Neural progenitor cell (in vitro differentiated cells): ENCODE measurements at regions not wholly inside any gene's neighbourhood (a gene's known extent, or its start where the extent isn't known, plus 50 kb on each side); places are given as distances from the start of the nearest gene placed in this dataset.

Source experiments
- DNase-seq: peaks from one replicate; pipeline ENCODE4 v3.0.0-alpha.2; 2016; ENCODE audit warnings: low spot score
- H2AFZ ChIP-seq: fragments of 200-600 bp; sonication (generic); replicated peaks from 2 replicates; pipeline ENCODE4 v1.6.1; 2016; ENCODE audit warnings: antibody characterized with exemption
- H3F3A ChIP-seq: fragments of 200-600 bp; sonication (generic); 2 replicates; pipeline ENCODE4 v1.6.1; 2016; ENCODE audit warnings: antibody characterized with exemption, low read depth
- H3K27ac ChIP-seq: fragments of 200-600 bp; sonication (generic); 2 replicates; pipeline ENCODE4 v1.5.1; 2016; ENCODE audit warnings: mild to moderate bottlenecking
- H3K27me3 ChIP-seq: fragments of 200-600 bp; sonication (generic); 2 replicates; pipeline ENCODE4 v1.6.1; 2016; ENCODE audit warnings: mild to moderate bottlenecking, moderate library complexity
- H3K36me3 ChIP-seq: fragments of 200-600 bp; sonication (generic); 2 replicates; pipeline ENCODE4 v1.5.1; 2016
- H3K4me1 ChIP-seq: fragments of 200-600 bp; sonication (generic); 2 replicates; pipeline ENCODE4 v1.6.1; 2016; ENCODE audit warnings: mixed run types
- H3K4me2 ChIP-seq: fragments of 200-600 bp; sonication (generic); 2 replicates; pipeline ENCODE4 v1.6.1; 2016
- H3K4me3 ChIP-seq: fragments of 200-600 bp; sonication (generic); 2 replicates; pipeline ENCODE4 v1.5.1; 2016
- H3K79me2 ChIP-seq: fragments of 200-600 bp; sonication (generic); 2 replicates; pipeline ENCODE4 v1.6.1; 2016; ENCODE audit warnings: low read depth
- H3K9ac ChIP-seq: fragments of 200-600 bp; sonication (generic); 2 replicates; pipeline ENCODE4 v1.6.1; 2016
- H3K9me3 ChIP-seq: fragments of 200-600 bp; sonication (generic); 2 replicates; pipeline ENCODE4 v1.5.1; 2016; ENCODE audit warnings: low read depth
- H4K20me1 ChIP-seq: fragments of 200-600 bp; sonication (generic); 2 replicates; pipeline ENCODE4 v1.6.1; 2016; ENCODE audit warnings: low read depth
- H3K27ac Mint-ChIP-seq: 3 replicates; pipeline ENCODE4 v1.8.0; 2021; ENCODE audit warnings: mixed read lengths
- H3K27me3 Mint-ChIP-seq: 2 replicates; pipeline ENCODE4 v1.8.0; 2022; ENCODE audit warnings: low read depth, mild to moderate bottlenecking, inconsistent platforms, moderate library complexity, mixed read lengths; ENCODE audit not compliant: insufficient read depth
- H3K36me3 Mint-ChIP-seq: 3 replicates; pipeline ENCODE4 v1.8.0; 2021; ENCODE audit warnings: mixed read lengths
- H3K4me1 Mint-ChIP-seq: 3 replicates; pipeline ENCODE4 v1.8.0; 2021; ENCODE audit warnings: mixed read lengths
- H3K4me3 Mint-ChIP-seq: 3 replicates; pipeline ENCODE4 v1.8.0; 2021; ENCODE audit warnings: mild to moderate bottlenecking, moderate library complexity, mixed read lengths
- H3K9me3 Mint-ChIP-seq: 3 replicates; pipeline ENCODE4 v1.8.0; 2020; ENCODE audit warnings: mixed read lengths
- CTCF ChIP-seq: fragments of 200-600 bp; sonication (generic); IDR thresholded peaks from 2 replicates; pipeline ENCODE4 v1.5.1; 2017; ENCODE audit warnings: antibody characterized with exemption, mild to moderate bottlenecking
- EZH2 ChIP-seq: fragments of 200-600 bp; sonication (generic); IDR thresholded peaks from 2 replicates; pipeline ENCODE4 v1.6.1; 2017; ENCODE audit warnings: antibody characterized with exemption, mild to moderate bottlenecking, moderate library complexity
- EZH2phosphoT487 ChIP-seq: fragments of 200-600 bp; sonication (generic); IDR thresholded peaks from 2 replicates; pipeline ENCODE4 v1.6.1; 2017; ENCODE audit warnings: antibody characterized with exemption

DNA sequence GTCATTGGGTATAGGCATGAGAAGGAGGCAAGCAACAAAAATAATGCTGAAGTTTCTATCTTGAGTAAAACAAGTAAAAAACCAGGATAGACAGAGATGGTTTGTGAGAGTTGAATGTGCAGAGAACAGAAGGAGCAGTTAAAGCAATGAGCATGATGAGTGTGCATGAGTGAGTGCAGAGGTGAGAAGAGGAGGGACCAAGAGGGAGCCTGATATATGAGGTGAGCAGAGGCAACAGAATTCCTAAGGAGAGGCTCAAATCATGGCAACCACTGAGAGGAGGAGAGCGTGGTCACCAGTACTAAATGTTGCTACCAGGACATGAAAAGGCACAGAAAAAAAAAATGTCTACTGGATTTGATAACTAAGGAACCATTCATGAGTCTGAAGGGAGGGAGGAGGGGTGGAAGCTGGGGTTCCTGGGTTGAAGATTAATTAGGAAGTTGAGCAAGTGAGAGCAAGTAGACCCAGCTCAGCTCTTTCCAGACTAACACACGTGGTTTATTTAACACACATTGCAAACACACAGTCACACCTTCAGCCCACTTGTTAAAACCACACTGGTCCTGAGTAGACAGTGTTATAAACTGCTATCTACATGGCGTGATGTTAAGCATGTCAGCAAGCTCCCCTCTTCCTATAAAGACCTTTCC lies 69.0 kb upstream of the IQCM start:
- H3K9ac ChIP-seq, result no peak overlapping the region
- H3K9me3 ChIP-seq, result no peaks in the 10 kb centered on the region
- no peak overlapping the region for H3K4me2 ChIP-seq
- no peaks in the 10 kb centered on the region for H3K27me3 ChIP-seq
- peaks cover 4% of the 10 kb centered on the region for H3K4me1 ChIP-seq
- H3K36me3 Mint-ChIP-seq, result no peaks in the 10 kb centered on the region
- no peak overlapping the region for H3K4me3 Mint-ChIP-seq
- no peak overlapping the region for H2AFZ ChIP-seq
- no peaks in the 10 kb centered on the region for H3K27me3 Mint-ChIP-seq
- H4K20me1 ChIP-seq, result no peaks in the 10 kb centered on the region
- H3K79me2 ChIP-seq, result no peaks in the 10 kb centered on the region
- H3K27ac ChIP-seq, result no peak overlapping the region
- no peaks in the 10 kb centered on the region for H3K9me3 Mint-ChIP-seq
- DNase-seq, result no peak
- H3F3A ChIP-seq, result no peaks in the 10 kb centered on the region
- no peak overlapping the region for H3K27ac Mint-ChIP-seq
- TF ChIP-seq CTCF (no peak), EZH2 (no peak)
- no peak overlapping the region for H3K4me3 ChIP-seq
- no peaks in the 10 kb centered on the region for H3K36me3 ChIP-seq
- H3K4me1 Mint-ChIP-seq, result no peaks in the 10 kb centered on the region

- Histone ChIP-seq H3F3A (no peaks in the 10 kb centered on the region), H3K4me3 (no peak overlapping the region), H2AFZ (no peak overlapping the region), H3K9me3 (no peaks in the 10 kb centered on the region), H3K27me3 (no peaks in the 10 kb centered on the region), H3K4me2 (no peak overlapping the region), H3K79me2 (no peaks in the 10 kb centered on the region), H3K27ac (no peak overlapping the region), H4K20me1 (no peaks in the 10 kb centered on the region), H3K36me3 (no peaks in the 10 kb centered on the region), H3K9ac (no peak overlapping the region), H3K4me1 (peaks cover 4% of the 10 kb centered on the region)
- Mint-ChIP-seq H3K27me3 (no peaks in the 10 kb centered on the region), H3K36me3 (no peaks in the 10 kb centered on the region), H3K9me3 (no peaks in the 10 kb centered on the region), H3K27ac (no peak overlapping the region), H3K4me3 (no peak overlapping the region), H3K4me1 (no peaks in the 10 kb centered on the region)
- no peak for DNase-seq
- no peak for TF ChIP-seq EZH2
- TF ChIP-seq CTCF, result no peak
- no peak for TF ChIP-seq EZH2phosphoT487
Measured at GRCh38 chr4:149885896-149886295, 70.3 kb upstream of the IQCM start.

DNA sequence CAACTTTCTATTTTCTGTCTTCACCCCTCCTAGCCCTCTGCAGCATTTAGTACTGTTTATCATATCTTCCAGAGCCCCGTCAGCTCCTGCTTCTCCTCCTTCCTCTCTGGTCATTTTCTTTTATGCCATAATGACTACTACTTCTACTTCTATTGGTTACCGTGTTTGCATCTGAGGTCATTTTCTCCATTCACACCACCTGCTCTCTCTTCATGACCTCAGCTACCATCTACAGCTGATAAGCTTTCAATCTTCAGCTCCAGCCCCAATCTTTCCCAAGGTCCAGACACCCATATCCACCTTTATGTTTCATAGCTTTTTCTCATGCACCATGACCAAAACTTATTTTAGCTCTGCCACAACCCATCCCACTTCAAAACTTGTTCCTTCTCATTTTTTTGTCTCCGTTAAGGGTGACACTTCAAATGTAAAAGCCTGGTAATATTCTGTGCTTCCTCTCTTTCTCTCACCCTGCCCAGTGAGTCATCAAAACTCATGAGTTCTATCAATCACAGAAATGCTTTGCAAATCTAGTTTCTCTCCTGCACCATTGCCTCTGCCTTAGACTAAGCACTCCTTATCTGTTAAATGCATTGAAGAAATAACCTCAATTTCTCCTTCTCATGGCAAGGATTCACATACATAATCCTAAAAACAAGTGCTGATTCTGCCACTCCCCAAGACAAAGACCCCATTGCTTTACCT lies 71.3 kb upstream of the IQCM start:
- Histone ChIP-seq H3K4me1 (peaks cover 3% of the 10 kb centered on the region), H3K9ac (no peak overlapping the region), H3K79me2 (no peaks in the 10 kb centered on the region), H3K4me2 (no peak overlapping the region), H3K27me3 (no peaks in the 10 kb centered on the region), H3F3A (no peaks in the 10 kb centered on the region), H3K4me3 (no peak overlapping the region), H3K27ac (no peak overlapping the region), H2AFZ (no peak overlapping the region), H3K36me3 (no peaks in the 10 kb centered on the region), H4K20me1 (no peaks in the 10 kb centered on the region), H3K9me3 (no peaks in the 10 kb centered on the region)
- Mint-ChIP-seq H3K36me3 (no peaks in the 10 kb centered on the region), H3K4me3 (no peak overlapping the region), H3K27me3 (no peaks in the 10 kb centered on the region), H3K4me1 (no peaks in the 10 kb centered on the region), H3K27ac (no peak overlapping the region), H3K9me3 (no peaks in the 10 kb centered on the region)
- DNase-seq, result no peak
- no peak for TF ChIP-seq EZH2phosphoT487

- no peak overlapping the region for H3K27ac Mint-ChIP-seq
- no peaks in the 10 kb centered on the region for H3K79me2 ChIP-seq
- no peaks in the 10 kb centered on the region for H3K36me3 ChIP-seq
- no peak overlapping the region for H3K4me3 Mint-ChIP-seq
- TF ChIP-seq EZH2 (no peak), CTCF (no peak), EZH2phosphoT487 (no peak)
- H3K9ac ChIP-seq, result no peak overlapping the region
- H3K27me3 ChIP-seq, result no peaks in the 10 kb centered on the region
- H3K4me2 ChIP-seq, result no peak overlapping the region
- no peaks in the 10 kb centered on the region for H3K9me3 Mint-ChIP-seq
- DNase-seq, result no peak
- H3K4me3 ChIP-seq, result no peak overlapping the region
- H3K4me1 Mint-ChIP-seq, result no peaks in the 10 kb centered on the region
- peaks cover under 1% of the 10 kb centered on the region for H3K27me3 Mint-ChIP-seq
- H3K36me3 Mint-ChIP-seq, result no peaks in the 10 kb centered on the region
- H3F3A ChIP-seq, result no peaks in the 10 kb centered on the region
- H3K9me3 ChIP-seq, result no peaks in the 10 kb centered on the region
- H2AFZ ChIP-seq, result no peak overlapping the region
- no peaks in the 10 kb centered on the region for H4K20me1 ChIP-seq
- H3K27ac ChIP-seq, result no peak overlapping the region
- H3K4me1 ChIP-seq, result no peaks in the 10 kb centered on the region
Measured at GRCh38 chr4:149889991-149890390, 74.3 kb upstream of the IQCM start.
